HFFc6 (cell line): ENCODE measurements at regions not wholly inside any gene's neighbourhood (a gene's known extent, or its start where the extent isn't known, plus 50 kb on each side); places are given as distances from the start of the nearest gene placed in this dataset.

ENCODE experiments used
- DNase-seq: peaks from one replicate; pipeline ENCODE4 v3.0.0-alpha.2; 2018
- H3K27ac Mint-ChIP-seq: 2 replicates; pipeline ENCODE4 v1.8.0; 2020; ENCODE audit warnings: mild to moderate bottlenecking, mixed read lengths
- H3K27me3 Mint-ChIP-seq: 2 replicates; pipeline ENCODE4 v1.8.0; 2021; ENCODE audit warnings: mild to moderate bottlenecking, moderate library complexity, mixed read lengths; ENCODE audit not compliant: insufficient read depth
- H3K36me3 Mint-ChIP-seq: 2 replicates; pipeline ENCODE4 v1.8.0; 2021; ENCODE audit warnings: low read depth, mixed read lengths
- H3K4me1 Mint-ChIP-seq: 2 replicates; pipeline ENCODE4 v1.8.0; 2020; ENCODE audit warnings: low read depth, mixed read lengths
- H3K4me3 Mint-ChIP-seq: 2 replicates; pipeline ENCODE4 v1.8.0; 2020; ENCODE audit warnings: mild to moderate bottlenecking, moderate library complexity, mixed read lengths
- H3K9me3 Mint-ChIP-seq: 2 replicates; pipeline ENCODE4 v1.8.0; 2020; ENCODE audit warnings: mild to moderate bottlenecking, mixed read lengths
- CTCF ChIP-seq: fragments of 200-600 bp; sonication (generic); IDR thresholded peaks from 2 replicates; pipeline ENCODE4 v1.5.0; 2021; ENCODE audit warnings: antibody characterized with exemption, mild to moderate bottlenecking

- no peak for DNase-seq
- H3K36me3 Mint-ChIP-seq: no peaks in the 10 kb centered on the region
- peaks cover 43% of the 10 kb centered on the region for H3K9me3 Mint-ChIP-seq
- no peaks in the 10 kb centered on the region for H3K27me3 Mint-ChIP-seq
- H3K27ac Mint-ChIP-seq: no peak overlapping the region
- H3K4me1 Mint-ChIP-seq: no peaks in the 10 kb centered on the region
- no peak overlapping the region for H3K4me3 Mint-ChIP-seq
- TF ChIP-seq CTCF: no peak
Measured at GRCh38 chr6:153424719-153425400, 293.8 kb upstream of the RGS17 start.

GRCh38 chr6:153412519-153412918 is 281.4 kb upstream of the RGS17 start:
- TF ChIP-seq CTCF: no peak
- no peak overlapping the region for H3K4me3 Mint-ChIP-seq
- DNase-seq: no peak
- H3K27ac Mint-ChIP-seq: no peak overlapping the region
- H3K4me1 Mint-ChIP-seq: no peaks in the 10 kb centered on the region
- no peaks in the 10 kb centered on the region for H3K27me3 Mint-ChIP-seq
- H3K9me3 Mint-ChIP-seq: peaks cover 6% of the 10 kb centered on the region
- H3K36me3 Mint-ChIP-seq: no peaks in the 10 kb centered on the region

- no peak overlapping the region for H3K4me3 Mint-ChIP-seq
- peaks cover 19% of the 10 kb centered on the region for H3K9me3 Mint-ChIP-seq
- H3K27ac Mint-ChIP-seq: no peak overlapping the region
- H3K36me3 Mint-ChIP-seq: no peaks in the 10 kb centered on the region
- DNase-seq: no peak
- no peaks in the 10 kb centered on the region for H3K4me1 Mint-ChIP-seq
- peaks cover under 1% of the 10 kb centered on the region; the same call in 1 of the 2 replicates for H3K27me3 Mint-ChIP-seq
- no peak for TF ChIP-seq CTCF
Measured at GRCh38 chr6:153411070-153411648, 280.1 kb upstream of the RGS17 start.

- TF ChIP-seq CTCF: no peak
- Mint-ChIP-seq H3K4me3 (no peak overlapping the region), H3K27ac (no peak overlapping the region), H3K27me3 (peaks cover 3% of the 10 kb centered on the region), H3K36me3 (no peaks in the 10 kb centered on the region), H3K9me3 (peaks cover 40% of the 10 kb centered on the region), H3K4me1 (no peaks in the 10 kb centered on the region)
- DNase-seq: no peak
Measured at GRCh38 chr6:153405931-153406330, 274.8 kb upstream of the RGS17 start.

- no peaks in the 10 kb centered on the region for H3K4me1 Mint-ChIP-seq
- no peak for DNase-seq
- peaks cover 34% of the 10 kb centered on the region for H3K9me3 Mint-ChIP-seq
- peaks cover 3% of the 10 kb centered on the region for H3K27me3 Mint-ChIP-seq
- no peak for TF ChIP-seq CTCF
- H3K4me3 Mint-ChIP-seq: no peak overlapping the region
- H3K27ac Mint-ChIP-seq: no peak overlapping the region
- no peaks in the 10 kb centered on the region for H3K36me3 Mint-ChIP-seq
Measured at GRCh38 chr6:153401751-153402150, 270.7 kb upstream of the RGS17 start.
